Activated CD8-positive, alpha-beta memory T cell treated with anti-CD3 and anti-CD28 coated beads for 48 hours (primary cell): ENCODE measurements at regions not wholly inside any gene's neighbourhood (a gene's known extent, or its start where the extent isn't known, plus 50 kb on each side); places are given as distances from the start of the nearest gene placed in this dataset.
"Not testable (repeated sequence)": the region's sequence is repeated elsewhere in the genome, so short reads cannot be mapped to it uniquely, and the experiment has no call there.

Source experiments
- DNase-seq, 3 experiments: peaks; one replicate each; pipeline ENCODE4 v3.0.0-alpha.2; 2020; ENCODE audit warnings: low read depth in 2 of 3, low spot score in 2 of 3

DNA sequence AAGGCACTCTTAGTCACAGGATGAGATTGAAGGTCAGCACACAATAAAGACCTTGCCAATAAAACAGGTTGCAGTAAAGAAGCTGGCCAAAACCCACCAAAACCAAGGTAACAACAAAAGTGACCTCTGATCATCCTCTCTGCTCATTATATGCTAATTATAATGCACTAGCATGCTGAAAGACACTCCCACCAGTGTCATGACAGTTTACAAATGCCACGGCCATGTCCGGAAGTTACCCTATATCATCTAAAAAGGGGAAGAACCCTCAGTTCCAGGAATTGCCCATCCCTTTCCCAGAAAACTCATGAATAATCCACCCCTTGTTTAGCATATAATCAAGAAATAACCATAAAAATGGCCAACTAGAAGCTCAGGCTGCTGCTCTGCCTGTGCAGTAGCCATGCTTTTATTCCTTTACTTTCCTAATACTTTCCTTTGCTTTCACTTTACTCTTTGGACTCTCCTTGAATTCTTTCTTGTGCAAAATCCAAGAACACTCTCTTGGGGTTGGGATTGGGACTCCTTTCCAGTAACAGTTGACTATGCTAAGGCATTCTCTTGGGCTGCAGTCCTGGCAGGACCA is 527.3 kb upstream of the MAP3K7 start:
- no peak for DNase-seq

- DNase-seq: no peak
Measured at GRCh38 chr6:91106083-91106482, 519.2 kb upstream of the MAP3K7 start.

GRCh38 chr6:91105532-91105931 is 518.7 kb upstream of the MAP3K7 start:
- no peak for DNase-seq

GRCh38 chr6:91099479-91099878 is 512.6 kb upstream of the MAP3K7 start:
- no peak for DNase-seq

DNA sequence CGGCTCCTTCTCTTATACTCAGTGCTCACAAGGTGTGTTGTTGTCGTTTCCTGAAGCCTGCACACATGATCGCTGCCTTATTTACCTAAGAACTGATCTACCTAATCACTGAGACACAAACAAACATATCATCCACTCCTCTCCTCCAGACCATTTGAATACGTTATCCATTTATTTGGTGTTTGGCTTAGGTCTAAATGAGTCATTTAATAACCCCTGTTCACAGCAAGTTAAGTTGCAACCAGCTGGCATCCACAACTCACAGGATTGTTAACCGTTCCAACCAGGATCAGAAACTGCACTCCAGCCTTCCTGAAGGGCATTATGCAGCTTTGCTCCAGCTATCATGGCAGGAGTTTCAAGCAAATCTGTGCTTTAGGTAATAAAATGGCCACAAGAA is 511.1 kb upstream of the MAP3K7 start:
- no peak for DNase-seq

DNA sequence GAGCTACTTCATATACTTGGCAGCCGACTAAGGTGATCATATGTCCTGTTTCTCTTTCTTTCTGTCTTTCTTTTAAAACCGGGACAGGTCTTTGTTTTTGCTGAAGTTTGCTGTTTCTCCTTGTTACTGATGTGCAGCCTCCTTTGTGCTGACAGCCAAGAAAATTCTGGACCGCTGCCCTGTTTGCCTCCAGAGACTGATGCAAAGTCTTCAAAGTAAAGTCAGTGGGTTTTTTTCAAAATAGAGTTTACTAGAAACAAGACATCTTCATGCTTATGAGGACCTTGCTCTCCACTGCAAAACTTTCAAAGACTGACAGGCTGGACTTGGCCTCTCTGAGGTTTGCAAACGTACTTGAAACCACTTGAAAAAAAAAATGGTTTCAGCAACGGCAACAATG is 510.5 kb upstream of the MAP3K7 start:
- no peak for DNase-seq

DNA sequence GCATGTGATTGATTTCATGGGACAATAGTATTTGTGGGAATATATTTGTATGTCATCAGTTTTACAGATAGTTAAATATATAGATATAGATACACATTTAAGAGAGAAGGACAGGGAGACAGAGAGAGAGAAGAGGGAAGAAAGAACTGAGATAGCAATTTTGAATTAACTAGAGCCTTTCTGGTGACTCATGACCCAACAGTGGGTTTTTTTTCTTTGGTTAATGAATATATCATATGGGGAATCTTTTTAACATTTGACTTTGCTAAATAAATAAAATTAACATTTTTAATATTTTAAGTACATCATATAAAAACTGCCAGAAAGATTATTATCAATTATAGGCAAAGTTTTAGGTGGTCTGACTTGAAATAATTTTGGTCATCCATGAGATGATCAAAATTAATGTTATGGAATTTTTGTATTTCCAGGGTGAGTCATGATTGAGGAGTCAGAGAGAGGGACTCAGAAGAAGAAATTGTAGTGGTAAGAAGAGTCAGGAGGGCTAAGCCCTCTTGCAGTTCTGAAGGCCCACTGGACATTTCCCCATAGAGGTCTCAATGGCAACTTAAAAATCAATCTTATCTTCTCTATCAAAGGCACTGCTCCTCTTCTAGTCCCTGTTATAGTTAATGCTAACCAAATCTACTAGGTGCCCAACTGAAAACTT is 508.1 kb upstream of the MAP3K7 start:
- DNase-seq: no peak

DNA sequence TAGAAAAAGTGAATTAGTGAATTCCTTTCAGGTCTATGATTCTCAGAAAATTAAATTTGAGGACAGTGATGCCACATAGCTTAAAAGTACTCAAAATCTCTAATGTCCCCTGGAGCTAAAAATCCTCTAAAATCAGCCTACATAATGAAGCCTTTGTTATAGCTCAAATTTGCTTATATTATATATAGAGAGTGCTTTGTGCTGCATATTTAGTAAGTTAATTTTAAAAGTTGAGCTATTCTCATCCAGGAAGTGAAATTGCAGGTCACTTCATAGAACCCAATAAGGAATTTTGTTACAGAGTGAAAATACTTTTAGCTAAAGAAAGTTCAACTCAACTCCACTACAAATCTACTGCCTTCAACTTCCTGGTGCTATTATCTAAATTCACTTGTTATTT is 507.5 kb upstream of the MAP3K7 start:
- no peak for DNase-seq

GRCh38 chr6:91088976-91089375 is 502.1 kb upstream of the MAP3K7 start:
- no peak for DNase-seq

- no peak for DNase-seq
Measured at GRCh38 chr6:91088515-91088914, 501.6 kb upstream of the MAP3K7 start.

- DNase-seq: no peak
Measured at GRCh38 chr6:91087908-91088307, 501.0 kb upstream of the MAP3K7 start.

GRCh38 chr6:91083211-91083610 is 496.3 kb upstream of the MAP3K7 start:
- no peak for DNase-seq

DNA sequence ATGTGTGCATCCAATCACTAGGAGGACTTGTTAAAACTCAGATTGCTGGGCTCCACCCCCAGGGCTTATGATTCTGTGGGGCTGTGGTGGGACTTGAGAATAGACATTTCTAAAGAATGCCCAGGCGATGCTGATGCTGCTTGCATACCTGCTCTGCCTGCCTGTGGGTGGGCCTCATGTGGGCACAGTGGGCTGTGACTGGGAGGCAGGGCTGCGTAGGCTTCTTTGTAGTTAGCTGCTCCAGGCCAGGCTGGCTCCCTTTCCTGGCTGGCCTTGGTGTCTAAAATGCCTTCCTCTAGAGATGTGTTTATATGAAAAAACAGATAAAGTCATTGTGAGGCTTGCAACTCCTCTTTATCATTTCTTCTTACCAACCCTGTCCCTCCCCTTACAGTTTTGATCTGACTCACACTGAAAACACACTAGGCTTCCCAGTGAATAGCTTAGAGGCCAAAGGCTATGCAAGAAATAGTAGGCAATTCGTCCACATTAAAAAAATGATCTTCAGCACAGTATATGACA is 495.5 kb upstream of the MAP3K7 start:
- no peak for DNase-seq

- no peak for DNase-seq
Measured at GRCh38 chr6:91081452-91082067, 494.7 kb upstream of the MAP3K7 start.

DNA sequence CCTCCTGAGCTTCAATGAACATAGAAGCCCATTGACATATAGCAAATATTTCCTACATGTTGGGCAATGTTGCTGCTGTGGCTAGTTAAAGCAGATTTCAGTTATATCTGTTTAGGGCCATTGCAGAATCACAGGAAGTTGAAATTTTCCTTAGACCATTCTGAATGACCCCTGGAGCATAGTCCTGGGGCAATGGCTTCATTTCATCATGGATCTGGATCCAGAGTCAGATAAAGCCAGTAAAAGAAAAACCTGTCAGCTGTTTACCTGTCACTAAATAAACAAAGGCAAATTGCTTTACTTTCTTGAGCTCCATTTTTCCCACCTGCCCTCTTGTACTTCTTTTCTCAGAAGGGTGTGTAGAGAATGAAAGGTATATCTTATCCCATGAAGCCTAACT is 494.0 kb upstream of the MAP3K7 start:
- no peak for DNase-seq

DNA sequence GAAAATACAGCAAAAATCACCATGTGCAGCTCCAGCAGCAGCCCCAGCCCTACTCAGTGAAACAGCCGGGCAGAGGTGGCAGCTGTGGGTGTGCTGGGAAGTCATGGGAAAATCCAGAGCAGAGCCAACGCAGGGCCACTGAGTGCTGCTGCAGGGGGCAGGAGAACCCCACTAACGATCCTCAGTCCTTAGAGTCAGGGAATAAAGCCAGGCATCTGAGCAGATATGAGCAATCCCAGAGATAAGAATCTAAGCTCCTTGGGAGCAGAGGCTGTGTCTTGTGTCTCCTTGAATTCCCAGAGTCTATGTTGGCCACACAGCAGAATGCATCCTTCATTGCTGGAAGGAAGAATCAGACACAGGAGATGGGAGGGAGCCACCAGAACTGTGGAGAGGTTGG is 493.1 kb upstream of the MAP3K7 start:
- DNase-seq: no peak

- no peak for DNase-seq
Measured at GRCh38 chr6:91075244-91075976, 488.5 kb upstream of the MAP3K7 start.

DNA sequence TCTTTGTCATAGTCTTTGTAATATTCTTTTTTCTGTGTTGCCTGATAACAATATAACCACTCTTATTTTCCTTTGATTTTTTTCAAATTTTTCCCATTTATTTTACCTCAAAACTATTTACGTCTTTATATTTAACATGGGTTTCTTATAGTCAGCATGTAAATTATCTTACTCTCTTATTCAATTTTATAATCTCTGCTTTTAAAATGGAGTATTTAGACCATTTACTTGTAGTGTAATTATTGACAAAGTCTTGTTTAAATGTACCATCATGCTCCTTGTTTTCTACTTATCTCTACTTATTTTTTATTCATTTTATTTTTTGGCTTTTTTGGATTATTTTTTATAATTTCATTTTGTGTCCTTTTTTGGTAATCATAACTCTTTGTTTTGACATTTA is 476.5 kb upstream of the MAP3K7 start:
- DNase-seq: no peak

- DNase-seq: no peak
Measured at GRCh38 chr6:91057689-91058088, 470.8 kb upstream of the MAP3K7 start.

DNA sequence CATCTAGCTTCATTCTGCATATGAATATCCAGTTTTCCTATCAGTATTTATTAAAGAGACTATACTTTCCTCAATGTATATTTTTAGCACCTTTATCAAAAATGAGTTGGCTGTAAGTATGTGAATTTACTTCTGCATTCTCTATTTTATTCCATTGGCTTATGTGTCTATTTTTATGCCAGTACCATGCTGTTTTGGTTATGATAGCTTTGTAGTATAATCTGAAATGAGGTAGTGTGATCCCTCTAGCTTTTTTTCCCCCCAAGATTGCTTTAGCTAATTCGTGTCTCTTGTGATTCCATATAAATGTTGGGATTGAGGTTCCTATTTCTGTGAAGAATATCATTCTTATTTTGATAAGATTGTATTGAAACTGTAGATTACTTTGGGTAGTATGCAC is 469.1 kb upstream of the MAP3K7 start:
- no peak for DNase-seq

DNA sequence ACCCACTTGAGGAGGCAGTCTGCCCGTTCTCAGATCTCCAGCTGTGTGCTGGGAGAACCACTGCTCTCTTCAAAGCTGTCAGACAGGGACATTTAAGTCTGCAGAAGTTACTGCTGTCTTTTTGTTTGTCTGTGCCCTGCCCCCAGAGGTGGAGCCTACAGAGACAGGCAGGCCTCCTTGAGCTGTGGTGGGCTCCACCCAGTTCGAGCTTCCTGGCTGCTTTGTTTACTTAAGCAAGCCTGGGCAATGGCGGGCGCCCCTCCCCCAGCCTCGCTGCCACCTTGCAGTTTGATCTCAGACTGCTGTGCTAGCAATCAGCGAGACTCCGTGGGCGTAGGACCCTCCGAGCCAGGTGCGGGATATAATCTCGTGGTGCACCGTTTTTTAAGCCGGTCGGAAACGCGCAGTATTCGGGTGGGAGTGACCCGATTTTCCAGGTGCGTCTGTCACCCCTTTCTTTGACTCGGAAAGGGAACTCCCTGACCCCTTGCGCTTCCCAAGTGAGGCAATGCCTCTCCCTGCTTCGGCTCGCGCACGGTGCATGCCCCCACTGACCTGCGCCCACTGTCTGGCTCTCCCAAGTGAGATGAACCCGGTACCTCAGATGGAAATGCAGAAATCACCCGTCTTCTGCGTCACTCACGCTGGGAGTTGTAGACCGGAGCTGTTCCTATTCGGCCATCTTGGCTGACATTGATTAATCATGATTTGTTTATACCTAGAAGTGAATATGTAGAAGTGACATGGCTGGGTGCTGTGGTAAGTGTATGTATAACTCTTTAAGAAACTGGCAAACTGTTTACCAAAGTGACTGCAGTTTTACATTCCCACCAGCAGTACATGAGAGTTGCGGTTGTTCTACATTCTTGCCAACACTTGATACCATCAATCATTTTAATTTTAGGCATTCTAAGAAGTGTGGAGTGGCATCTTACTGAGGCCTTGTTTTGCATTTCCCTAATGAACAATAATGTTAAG is 465.9 kb upstream of the MAP3K7 start:
- not testable (repeated sequence) for DNase-seq
